ENCODE measurements at regions not wholly inside any gene's neighbourhood (a gene's known extent, or its start where the extent isn't known, plus 50 kb on each side); places are given as distances from the start of the nearest gene placed in this dataset.

GRCh38 chr1:5586629-5587028 is 405.6 kb downstream of the NPHP4 start:
- peaks cover 32% of the 10 kb centered on the region for H3K27me3 Mint-ChIP-seq

GRCh38 chr1:5585256-5585655 is 407.0 kb downstream of the NPHP4 start:
- Mint-ChIP-seq H3K4me1 (ENCODE audit: low read depth) (no peaks in the 10 kb centered on the region), H3K27ac (no peak overlapping the region), H3K27me3 (peaks cover 44% of the 10 kb centered on the region), H3K9me3 (peaks cover 3% of the 10 kb centered on the region), H3K36me3 (ENCODE audit: low read depth) (no peaks in the 10 kb centered on the region), H3K4me3 (no peak overlapping the region)
- no peak for DNase-seq

More at GRCh38 chr1:5586629-5587028, 405.6 kb downstream of the NPHP4 start:
- H3K4me1 Mint-ChIP-seq (ENCODE audit: low read depth) = no peaks in the 10 kb centered on the region
- DNase-seq = no peak
- H3K27ac Mint-ChIP-seq = no peak overlapping the region
- H3K36me3 Mint-ChIP-seq (ENCODE audit: low read depth) = no peaks in the 10 kb centered on the region
- no peak overlapping the region for H3K4me3 Mint-ChIP-seq
- H3K9me3 Mint-ChIP-seq = peaks cover 10% of the 10 kb centered on the region

GRCh38 chr1:5580926-5581325 is 411.3 kb downstream of the NPHP4 start:
- peaks cover 45% of the 10 kb centered on the region for H3K27me3 Mint-ChIP-seq
- H3K27ac Mint-ChIP-seq = no peak overlapping the region
- H3K4me3 Mint-ChIP-seq = no peak overlapping the region
- no peaks in the 10 kb centered on the region for H3K9me3 Mint-ChIP-seq
- no peak for DNase-seq
- no peaks in the 10 kb centered on the region for H3K4me1 Mint-ChIP-seq (ENCODE audit: low read depth)
- no peaks in the 10 kb centered on the region for H3K36me3 Mint-ChIP-seq (ENCODE audit: low read depth)

DNA sequence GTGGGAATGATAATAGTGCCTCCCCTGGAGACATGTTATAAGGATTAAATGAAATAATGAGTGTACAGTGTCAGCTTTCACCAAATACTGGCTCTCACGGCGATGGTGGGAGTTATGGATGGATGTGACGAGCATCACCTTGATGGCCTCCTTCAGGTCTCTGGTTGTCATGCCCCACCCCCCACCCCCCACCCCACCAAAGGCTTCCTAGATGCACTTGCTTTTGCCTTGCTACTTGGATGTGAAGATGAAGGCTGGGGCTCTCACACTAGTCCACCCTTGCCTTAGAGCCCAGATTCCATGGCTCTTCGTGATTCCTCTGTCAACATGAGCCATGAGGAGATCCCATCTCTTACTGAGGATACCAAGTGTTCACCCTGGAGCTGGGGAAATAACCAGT is 412.3 kb downstream of the NPHP4 start:
- no peak for DNase-seq
- Mint-ChIP-seq H3K36me3 (ENCODE audit: low read depth) (no peaks in the 10 kb centered on the region), H3K4me1 (ENCODE audit: low read depth) (no peaks in the 10 kb centered on the region), H3K9me3 (no peaks in the 10 kb centered on the region), H3K27ac (no peak overlapping the region), H3K27me3 (peaks cover 43% of the 10 kb centered on the region), H3K4me3 (no peak overlapping the region)

DNA sequence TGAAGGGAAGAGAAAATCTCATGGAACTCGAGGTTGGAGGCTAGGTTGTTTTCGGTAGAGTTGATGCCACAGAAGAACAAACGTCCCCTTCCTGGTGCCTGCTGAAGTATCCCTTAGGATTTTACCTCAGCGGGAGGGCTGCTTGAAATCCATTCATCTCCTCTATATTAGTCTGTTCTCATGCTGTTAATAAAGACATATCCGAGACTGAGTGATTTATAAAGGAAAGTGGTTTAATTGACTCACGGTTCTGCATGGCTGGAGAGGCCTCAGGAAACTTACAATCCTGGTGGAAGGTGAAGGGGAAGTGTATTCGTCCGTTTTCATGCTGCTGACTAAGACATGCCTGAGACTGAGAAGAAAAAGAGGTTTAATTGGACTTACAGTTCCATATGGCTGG is 413.5 kb downstream of the NPHP4 start:
- no peak overlapping the region for H3K27ac Mint-ChIP-seq

DNA sequence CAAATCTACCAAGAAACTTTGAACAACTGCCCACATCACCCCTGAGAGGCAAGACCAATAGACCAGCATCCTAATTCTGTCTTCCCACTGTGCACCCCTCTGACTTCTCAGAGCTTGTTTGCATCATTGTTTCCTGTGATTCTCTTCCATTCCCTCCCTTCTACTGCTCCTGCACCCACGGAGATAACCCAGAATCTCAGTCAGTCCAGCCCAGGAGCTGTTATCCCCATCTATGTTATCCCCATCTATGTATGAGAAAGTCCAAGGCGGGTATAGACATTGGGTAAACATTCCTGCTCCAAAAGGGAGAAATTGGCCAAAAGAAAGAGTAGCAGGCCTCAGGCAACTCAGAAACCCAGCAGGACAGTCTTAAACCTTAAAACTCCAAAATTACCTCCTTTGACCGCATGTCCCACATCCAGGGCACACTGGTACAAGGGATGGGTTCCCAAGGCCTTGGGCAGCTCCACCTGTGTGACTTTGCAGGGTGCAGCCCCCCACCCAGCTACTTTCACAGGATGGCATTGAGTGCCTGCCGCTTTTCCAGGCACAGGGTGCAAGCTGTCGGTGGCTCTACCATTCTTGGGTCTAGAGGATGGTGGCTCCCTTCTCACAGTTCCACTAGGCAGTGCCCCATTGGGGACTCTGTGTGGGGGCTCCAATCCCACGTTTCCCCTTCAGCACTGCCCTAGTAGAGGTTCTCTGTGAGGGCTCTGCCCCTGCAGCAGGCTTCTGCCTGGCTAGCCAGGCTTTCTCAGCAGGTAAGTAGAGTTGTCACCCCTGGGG is 414.8 kb downstream of the NPHP4 start:
- no peak for DNase-seq
- Mint-ChIP-seq H3K27me3 (peaks cover 27% of the 10 kb centered on the region), H3K4me1 (ENCODE audit: low read depth) (no peaks in the 10 kb centered on the region), H3K27ac (no peak overlapping the region), H3K36me3 (ENCODE audit: low read depth) (no peaks in the 10 kb centered on the region), H3K4me3 (no peak overlapping the region), H3K9me3 (no peaks in the 10 kb centered on the region)

More for the DNA sequence above, 413.5 kb downstream of the NPHP4 start:
- H3K4me3 Mint-ChIP-seq = no peak overlapping the region
- H3K9me3 Mint-ChIP-seq = no peaks in the 10 kb centered on the region
- peaks cover 36% of the 10 kb centered on the region for H3K27me3 Mint-ChIP-seq
- H3K4me1 Mint-ChIP-seq (ENCODE audit: low read depth) = no peaks in the 10 kb centered on the region
- H3K36me3 Mint-ChIP-seq (ENCODE audit: low read depth) = no peaks in the 10 kb centered on the region
- no peak for DNase-seq

- H3K27me3 Mint-ChIP-seq = peaks cover 23% of the 10 kb centered on the region
- no peaks in the 10 kb centered on the region for H3K36me3 Mint-ChIP-seq (ENCODE audit: low read depth)
- no peak overlapping the region for H3K27ac Mint-ChIP-seq
- H3K4me3 Mint-ChIP-seq = no peak overlapping the region
- no peaks in the 10 kb centered on the region for H3K9me3 Mint-ChIP-seq
- DNase-seq = no peak
- H3K4me1 Mint-ChIP-seq (ENCODE audit: low read depth) = no peaks in the 10 kb centered on the region
These were observed 415.6 kb downstream of the NPHP4 start for GRCh38 chr1:5576673-5577065.

DNA sequence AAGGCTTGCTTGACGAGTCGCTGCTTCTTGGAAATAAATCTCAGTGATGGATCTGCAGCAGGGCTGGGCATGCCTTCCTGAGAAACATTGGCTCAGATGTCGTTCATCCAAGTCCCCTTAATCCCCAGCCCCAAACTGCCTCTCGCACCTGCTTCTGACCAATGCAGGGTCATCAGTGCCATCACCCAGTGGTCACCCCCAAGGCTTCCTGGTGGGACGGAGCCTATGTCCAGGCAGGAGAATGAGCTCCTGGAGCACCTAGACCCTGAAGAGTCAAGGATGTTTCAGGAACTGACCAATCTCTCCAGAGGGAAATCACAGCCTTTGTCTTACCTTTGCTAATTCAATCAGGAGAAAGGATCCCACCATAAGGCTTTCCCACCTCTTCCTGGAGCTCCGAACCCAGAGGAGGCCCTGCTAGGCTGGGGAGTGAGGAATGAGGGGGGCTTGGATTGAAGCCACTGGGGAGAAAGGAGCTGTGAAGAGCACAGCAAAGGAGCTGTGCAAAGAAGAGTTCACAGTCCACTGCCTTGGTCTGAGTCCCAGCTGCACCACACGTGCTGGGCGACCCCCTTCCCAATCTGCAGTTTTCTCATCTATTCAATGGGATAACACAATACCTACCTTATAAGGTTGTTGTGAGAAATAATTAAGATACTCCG is 416.1 kb downstream of the NPHP4 start:
- DNase-seq = no peak
- H3K27ac Mint-ChIP-seq = no peak overlapping the region
- H3K9me3 Mint-ChIP-seq = no peaks in the 10 kb centered on the region
- peaks cover 18% of the 10 kb centered on the region for H3K27me3 Mint-ChIP-seq
- H3K36me3 Mint-ChIP-seq (ENCODE audit: low read depth) = no peaks in the 10 kb centered on the region
- H3K4me1 Mint-ChIP-seq (ENCODE audit: low read depth) = no peaks in the 10 kb centered on the region
- H3K4me3 Mint-ChIP-seq = no peak overlapping the region

GRCh38 chr1:5575396-5575940 is 416.8 kb downstream of the NPHP4 start:
- no peaks in the 10 kb centered on the region for H3K9me3 Mint-ChIP-seq
- no peak overlapping the region for H3K27ac Mint-ChIP-seq
- H3K4me1 Mint-ChIP-seq (ENCODE audit: low read depth) = no peaks in the 10 kb centered on the region
- peaks cover 12% of the 10 kb centered on the region for H3K27me3 Mint-ChIP-seq
- no peak for DNase-seq
- H3K4me3 Mint-ChIP-seq = no peak overlapping the region
- no peaks in the 10 kb centered on the region for H3K36me3 Mint-ChIP-seq (ENCODE audit: low read depth)

GRCh38 chr1:5574641-5575040 is 417.6 kb downstream of the NPHP4 start:
- no peak overlapping the region for H3K27ac Mint-ChIP-seq
- H3K36me3 Mint-ChIP-seq (ENCODE audit: low read depth) = no peaks in the 10 kb centered on the region
- peaks cover 8% of the 10 kb centered on the region for H3K27me3 Mint-ChIP-seq
- H3K9me3 Mint-ChIP-seq = peaks cover 3% of the 10 kb centered on the region
- H3K4me1 Mint-ChIP-seq (ENCODE audit: low read depth) = no peaks in the 10 kb centered on the region
- H3K4me3 Mint-ChIP-seq = no peak overlapping the region
- DNase-seq = no peak

DNA sequence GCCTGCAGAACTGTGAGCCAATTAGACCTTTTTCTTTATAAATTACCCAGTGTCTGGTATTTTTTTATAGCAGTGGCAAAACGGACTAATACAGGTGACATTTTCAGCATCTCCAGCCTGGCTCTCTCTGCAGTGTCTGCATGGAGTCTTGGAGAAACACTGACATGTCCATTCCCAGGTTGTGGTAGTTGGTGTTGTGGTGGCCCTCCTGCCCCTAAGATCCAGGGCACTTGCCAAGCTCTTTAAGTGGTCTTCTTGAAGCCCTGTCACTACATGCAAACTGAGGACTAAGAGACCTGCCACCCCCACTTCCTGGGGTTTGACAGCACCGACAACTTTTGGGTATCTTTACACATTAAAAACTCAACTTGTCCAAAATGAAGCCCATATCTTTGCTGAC is 419.4 kb downstream of the NPHP4 start:
- peaks cover 9% of the 10 kb centered on the region for H3K9me3 Mint-ChIP-seq
- H3K27ac Mint-ChIP-seq = no peak overlapping the region
- peaks cover 8% of the 10 kb centered on the region for H3K27me3 Mint-ChIP-seq
- H3K4me3 Mint-ChIP-seq = no peak overlapping the region
- H3K4me1 Mint-ChIP-seq (ENCODE audit: low read depth) = no peaks in the 10 kb centered on the region
- H3K36me3 Mint-ChIP-seq (ENCODE audit: low read depth) = no peaks in the 10 kb centered on the region
- no peak for DNase-seq

DNA sequence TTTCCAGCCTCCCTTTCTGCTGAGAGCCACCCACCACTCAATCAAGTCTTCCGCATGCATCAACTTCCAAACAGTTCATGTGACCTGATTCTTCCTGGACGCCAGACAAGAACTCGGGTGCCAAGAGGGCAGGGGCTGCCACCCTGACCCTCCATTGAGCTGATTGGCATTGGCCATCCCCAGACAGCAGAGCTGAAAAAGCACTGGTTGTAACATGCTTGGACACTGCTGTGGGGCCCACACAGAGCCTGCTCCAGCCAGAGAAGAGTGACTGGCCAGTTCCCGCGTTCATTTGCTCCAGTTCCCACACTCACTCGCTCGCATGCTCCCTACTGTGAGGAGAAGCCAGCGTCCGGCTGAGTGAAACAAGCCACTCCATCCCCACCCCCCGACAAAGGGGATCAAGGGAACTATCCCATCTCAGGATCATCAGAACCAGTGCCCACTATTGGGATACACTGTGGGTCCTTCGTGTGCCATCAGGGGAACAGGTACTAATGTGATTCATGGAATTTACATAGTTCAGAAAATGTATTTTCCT is 420.3 kb downstream of the NPHP4 start:
- H3K4me3 Mint-ChIP-seq = no peak overlapping the region
- no peaks in the 10 kb centered on the region for H3K36me3 Mint-ChIP-seq (ENCODE audit: low read depth)
- H3K27me3 Mint-ChIP-seq = peaks cover 8% of the 10 kb centered on the region
- DNase-seq = no peak
- H3K9me3 Mint-ChIP-seq = peaks cover 9% of the 10 kb centered on the region
- no peak overlapping the region for H3K27ac Mint-ChIP-seq
- H3K4me1 Mint-ChIP-seq (ENCODE audit: low read depth) = no peaks in the 10 kb centered on the region

GRCh38 chr1:5571438-5571837 is 420.8 kb downstream of the NPHP4 start:
- DNase-seq = no peak
- Mint-ChIP-seq H3K4me3 (no peak overlapping the region), H3K27ac (no peak overlapping the region), H3K4me1 (ENCODE audit: low read depth) (no peaks in the 10 kb centered on the region), H3K36me3 (ENCODE audit: low read depth) (no peaks in the 10 kb centered on the region), H3K27me3 (peaks cover 5% of the 10 kb centered on the region), H3K9me3 (peaks cover 9% of the 10 kb centered on the region)

DNA sequence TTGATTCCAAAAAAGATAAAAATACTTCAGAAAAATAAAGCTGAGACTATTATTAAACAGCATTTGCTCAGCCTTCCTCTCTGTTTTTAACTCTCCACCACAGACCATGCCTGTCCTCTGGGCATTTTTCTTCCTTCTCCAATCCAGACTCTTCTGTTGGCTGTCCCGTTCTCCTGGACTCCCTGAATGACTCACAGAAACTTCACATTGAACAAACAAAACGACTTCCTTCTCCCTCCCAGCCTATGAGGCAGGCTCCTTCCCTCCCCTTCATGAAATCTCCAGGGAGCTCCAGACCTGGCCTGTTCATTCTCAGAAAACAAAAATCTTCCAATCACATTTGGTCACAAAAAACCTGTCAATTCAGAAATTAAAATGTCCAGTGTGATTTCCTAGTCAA is 421.3 kb downstream of the NPHP4 start:
- no peak overlapping the region for H3K27ac Mint-ChIP-seq
- H3K9me3 Mint-ChIP-seq = peaks cover 9% of the 10 kb centered on the region
- no peaks in the 10 kb centered on the region for H3K4me1 Mint-ChIP-seq (ENCODE audit: low read depth)
- H3K27me3 Mint-ChIP-seq = peaks cover 5% of the 10 kb centered on the region
- no peak for DNase-seq
- no peak overlapping the region for H3K4me3 Mint-ChIP-seq
- H3K36me3 Mint-ChIP-seq (ENCODE audit: low read depth) = no peaks in the 10 kb centered on the region

DNA sequence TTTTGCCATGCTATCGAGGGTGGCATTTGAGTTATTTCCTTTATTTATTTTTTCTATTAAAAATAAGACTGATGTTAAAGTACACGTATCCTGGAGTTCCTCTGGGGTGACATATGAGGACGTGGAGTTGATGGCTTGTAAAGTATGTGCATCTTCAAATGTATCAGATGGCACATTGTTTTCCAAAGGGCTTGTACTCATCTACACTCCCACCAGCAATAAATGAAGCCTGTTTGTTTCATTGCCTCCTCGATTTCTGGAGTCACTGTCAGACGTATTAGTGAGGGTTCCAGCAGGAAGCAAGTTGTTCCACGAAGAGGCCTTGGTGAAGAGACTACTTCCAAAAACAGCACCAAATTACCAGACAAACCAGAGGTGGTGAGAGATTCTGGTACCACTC is 423.9 kb downstream of the NPHP4 start:
- H3K36me3 Mint-ChIP-seq (ENCODE audit: low read depth) = no peaks in the 10 kb centered on the region
- no peaks in the 10 kb centered on the region for H3K4me1 Mint-ChIP-seq (ENCODE audit: low read depth)
- H3K27me3 Mint-ChIP-seq = peaks cover 12% of the 10 kb centered on the region
- H3K4me3 Mint-ChIP-seq = no peak overlapping the region
- no peak overlapping the region for H3K27ac Mint-ChIP-seq
- DNase-seq = no peak
- peaks cover 9% of the 10 kb centered on the region for H3K9me3 Mint-ChIP-seq

Measured in activated T-cell treated with anti-CD3 and anti-CD28 coated beads, Interleukin-2, amount 50 U/mL, for 24 hours (primary cell).